Psoas muscle (tissue), 7 donors: ENCODE measurements at regions not wholly inside any gene's neighbourhood (a gene's known extent, or its start where the extent isn't known, plus 50 kb on each side); places are given as distances from the start of the nearest gene placed in this dataset.

Experiments
- ATAC-seq, 4 donors: fragments of 200-7000 bp; cut with Tn5 transposase; one replicate each; pipeline ENCODE4 v1.9.1; 2020; ENCODE audit warnings: moderate library complexity in 3 of 4, mild to moderate bottlenecking in 2 of 4
- DNase-seq, 2 donors: peaks; one replicate each; pipeline ENCODE4 v3.0.0-alpha.2; 2020
- H3K27ac ChIP-seq: fragments of 200-600 bp; one replicate; pipeline ENCODE4 v1.8.0; 2022
- H3K27me3 ChIP-seq, 3 donors: fragments of 200-600 bp in 1 of 3; one replicate each; pipeline versions ENCODE4 v1.6.1 to v1.8.0; 2013 to 2022; ENCODE audit warnings: low read length in 2 of 3, mild to moderate bottlenecking in 2 of 3, moderate library complexity in 1 of 3; ENCODE audit not compliant: insufficient read depth in 3 of 3
- H3K36me3 ChIP-seq, 2 donors: fragments of 200-600 bp in 1 of 2; one replicate each; pipeline versions ENCODE4 v1.6.1 to v1.8.0; 2013 to 2022; ENCODE audit warnings: low read depth in 1 of 2, mild to moderate bottlenecking in 1 of 2, moderate library complexity in 1 of 2; ENCODE audit not compliant: insufficient read depth in 1 of 2
- H3K4me1 ChIP-seq: fragments of 200-600 bp; one replicate; pipeline ENCODE4 v1.8.0; 2022
- H3K4me3 ChIP-seq: fragments of 200-600 bp; one replicate; pipeline ENCODE4 v1.8.0; 2022; ENCODE audit warnings: mild to moderate bottlenecking
- H3K9me3 ChIP-seq: fragments of 200-600 bp; one replicate; pipeline ENCODE4 v1.8.0; 2022
- WGBS, 3 donors: extraction: QIAGEN DNeasy Blood & Tissue Kit; methylation state at CpG; one replicate each; pipeline versions ENCODE4 v1.1.6 to v1.1.7; 2013; 5-methylcytosine and 5-hydroxymethylcytosine counted together
- intact Hi-C, 2 donors: fragments of 100-400 bp; cut with DNase I; formaldehyde crosslinking; loops; one replicate each; pipeline versions ENCODE4 v1.11.0 to v1.14.2; 2022
- TF ChIP-seq, protein P1 (sequence below): fragments of 200-600 bp; IDR thresholded peaks from one replicate; pipeline ENCODE4 v1.8.0; 2022; ENCODE audit warnings: antibody characterized with exemption
- donor health status: healthy with polysubstance abuse.
- donor health status: DM: no; HTN: no; CAD: no; lungs with moderate emphysema.
- donor health status: Bipolar disorder and iron deficiency.
- donor health status: healthy.
- donor health status: DM: yes; HTN: yes; CAD: no.
- donor health status: DM: no; HTN: no; CAD: no.
- donor health status: DM: yes; HTN: yes; CAD: no.

DNA sequence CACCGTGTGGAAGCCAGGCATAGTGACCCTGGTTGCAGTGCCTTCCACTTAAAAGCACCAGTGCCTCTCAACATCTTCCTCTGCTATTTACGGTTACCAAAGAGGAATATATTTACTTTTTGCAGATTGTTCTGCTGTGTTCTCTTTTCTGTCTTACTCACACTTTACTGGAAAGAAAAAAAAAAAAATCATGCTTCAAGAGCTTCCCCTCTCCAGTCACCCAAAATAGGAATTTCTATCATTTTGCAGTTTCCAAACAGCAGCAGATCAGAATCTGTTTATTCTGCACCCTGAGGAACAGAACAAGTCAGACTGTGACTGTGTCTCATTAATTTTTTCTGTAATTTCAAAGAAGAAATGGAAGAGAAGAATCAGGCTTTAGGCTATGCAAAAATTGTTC lies 96.1 kb downstream of the KCNJ2 start:
- Histone ChIP-seq H3K27me3 (no peaks in the 10 kb centered on the region), H3K4me3 (no peak overlapping the region), H3K36me3 (no peaks in the 10 kb centered on the region), H3K9me3 (no peaks in the 10 kb centered on the region), H3K27ac (no peak overlapping the region), H3K4me1 (no peaks in the 10 kb centered on the region)
- DNase-seq (no peak), ATAC-seq (no peak)
- WGBS, 3 donors = 65 to 74% (median 71%) methylated on average over 2 of the region's 2 CpGs
- intact Hi-C loops = no loop called here
- TF ChIP-seq, protein P1, sequence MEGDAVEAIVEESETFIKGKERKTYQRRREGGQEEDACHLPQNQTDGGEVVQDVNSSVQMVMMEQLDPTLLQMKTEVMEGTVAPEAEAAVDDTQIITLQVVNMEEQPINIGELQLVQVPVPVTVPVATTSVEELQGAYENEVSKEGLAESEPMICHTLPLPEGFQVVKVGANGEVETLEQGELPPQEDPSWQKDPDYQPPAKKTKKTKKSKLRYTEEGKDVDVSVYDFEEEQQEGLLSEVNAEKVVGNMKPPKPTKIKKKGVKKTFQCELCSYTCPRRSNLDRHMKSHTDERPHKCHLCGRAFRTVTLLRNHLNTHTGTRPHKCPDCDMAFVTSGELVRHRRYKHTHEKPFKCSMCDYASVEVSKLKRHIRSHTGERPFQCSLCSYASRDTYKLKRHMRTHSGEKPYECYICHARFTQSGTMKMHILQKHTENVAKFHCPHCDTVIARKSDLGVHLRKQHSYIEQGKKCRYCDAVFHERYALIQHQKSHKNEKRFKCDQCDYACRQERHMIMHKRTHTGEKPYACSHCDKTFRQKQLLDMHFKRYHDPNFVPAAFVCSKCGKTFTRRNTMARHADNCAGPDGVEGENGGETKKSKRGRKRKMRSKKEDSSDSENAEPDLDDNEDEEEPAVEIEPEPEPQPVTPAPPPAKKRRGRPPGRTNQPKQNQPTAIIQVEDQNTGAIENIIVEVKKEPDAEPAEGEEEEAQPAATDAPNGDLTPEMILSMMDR = no peak

DNA sequence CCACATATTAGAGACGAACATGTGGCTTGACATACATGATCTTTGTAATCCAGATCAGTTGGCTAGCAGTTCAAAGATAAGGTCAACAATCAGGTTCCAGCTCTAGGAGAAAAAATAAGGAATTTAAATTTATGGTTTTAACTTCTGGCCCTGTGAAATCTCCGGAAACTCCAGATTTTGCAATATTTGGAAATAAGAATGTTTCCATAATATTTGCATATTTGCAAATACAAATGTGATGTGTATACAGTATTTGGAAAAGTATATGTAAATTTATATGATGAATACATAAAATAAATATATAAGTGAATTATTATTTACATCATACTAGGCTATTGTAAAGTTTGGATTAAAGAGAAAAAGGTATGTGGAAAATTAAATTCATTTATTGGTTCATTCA lies 97.1 kb downstream of the KCNJ2 start:
- Histone ChIP-seq H3K36me3 (no peaks in the 10 kb centered on the region), H3K4me1 (peaks cover 3% of the 10 kb centered on the region), H3K27me3 (no peaks in the 10 kb centered on the region), H3K4me3 (no peak overlapping the region), H3K9me3 (no peaks in the 10 kb centered on the region), H3K27ac (no peak overlapping the region)
- 77 to 86% (median 78%) methylated on average over 2 of the region's 2 CpGs for WGBS, 3 donors
- no peak for DNase-seq
- intact Hi-C loops = no loop called here
- TF ChIP-seq, protein P1 = no peak
- ATAC-seq = no peak

GRCh38 chr17:70268383-70268782 lies 99.1 kb downstream of the KCNJ2 start:
- intact Hi-C loops = no loop called here
- H3K9me3 ChIP-seq = no peaks in the 10 kb centered on the region
- no peak overlapping the region for H3K4me3 ChIP-seq
- DNase-seq (no peak), ATAC-seq (no peak)
- TF ChIP-seq, protein P1 = no peak
- H3K36me3 ChIP-seq = no peaks in the 10 kb centered on the region
- no peaks in the 10 kb centered on the region for H3K27me3 ChIP-seq
- H3K27ac ChIP-seq = no peak overlapping the region
- WGBS, 3 donors = 79 to 89% (median 81%) methylated on average over 1 of the region's 1 CpG
- H3K4me1 ChIP-seq = peaks cover 3% of the 10 kb centered on the region

- H3K27me3 ChIP-seq = no peaks in the 10 kb centered on the region
- 63 to 86% (median 78%) methylated on average over 7 of the region's 7 CpGs for WGBS, 3 donors
- DNase-seq = no peak
- H3K4me1 ChIP-seq = peaks cover 3% of the 10 kb centered on the region
- H3K36me3 ChIP-seq = no peaks in the 10 kb centered on the region
- H3K27ac ChIP-seq = no peak overlapping the region
- ATAC-seq = no peak
- H3K9me3 ChIP-seq = no peaks in the 10 kb centered on the region
- no peak overlapping the region for H3K4me3 ChIP-seq
- intact Hi-C loops = no loop called here
- TF ChIP-seq, protein P1 = no peak
Observed at GRCh38 chr17:70270554-70270953, 101.2 kb downstream of the KCNJ2 start.

DNA sequence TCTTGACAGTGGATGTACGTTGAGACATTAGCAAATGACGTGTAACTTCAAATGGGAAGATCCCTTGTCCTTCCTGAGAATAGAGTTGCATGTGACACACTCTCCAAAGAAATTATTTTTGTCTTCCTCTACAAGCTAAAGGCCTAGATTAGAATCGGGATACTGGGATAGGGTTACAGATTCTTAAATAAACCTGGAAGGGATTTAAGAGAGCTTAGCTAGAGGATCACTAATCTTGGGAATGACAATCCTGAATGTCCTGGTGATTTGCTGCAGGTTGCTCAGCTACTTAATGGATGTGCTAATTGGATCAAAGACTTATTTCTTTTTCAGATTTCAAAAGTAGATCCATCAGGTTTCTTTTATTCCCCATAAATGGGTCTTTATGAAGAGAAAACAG lies 101.9 kb downstream of the KCNJ2 start:
- 24 to 37% (median 36%) methylated on average over 3 of the region's 3 CpGs for WGBS, 3 donors
- no peak overlapping the region for H3K4me3 ChIP-seq
- peaks cover 3% of the 10 kb centered on the region for H3K4me1 ChIP-seq
- TF ChIP-seq, protein P1 = no peak
- ATAC-seq = peak in 2 of 4 donors; percentile 46 to 64
- H3K9me3 ChIP-seq = no peaks in the 10 kb centered on the region
- H3K36me3 ChIP-seq = no peaks in the 10 kb centered on the region
- intact Hi-C loops = no loop called here
- DNase-seq = no peak
- no peaks in the 10 kb centered on the region for H3K27me3 ChIP-seq
- no peak overlapping the region for H3K27ac ChIP-seq
